H1 (cell line): ENCODE measurements at regions not wholly inside any gene's neighbourhood (a gene's known extent, or its start where the extent isn't known, plus 50 kb on each side); places are given as distances from the start of the nearest gene placed in this dataset.

Experiments
- CEBPB ChIP-seq: IDR thresholded peaks from 2 replicates; pipeline ENCODE4 v1.6.1; 2012; ENCODE audit warnings: low read depth, low read length
- EGR1 ChIP-seq: IDR thresholded peaks from 2 replicates; pipeline ENCODE4 v1.6.1; 2011; ENCODE audit warnings: low read depth, low read length, borderline replicate concordance
- EZH2 ChIP-seq: fragments of 200-600 bp; sonication (generic); IDR thresholded peaks from 2 replicates; pipeline ENCODE4 v1.7.1; 2012; ENCODE audit warnings: low read depth, mild to moderate bottlenecking, moderate library complexity, low read length, inconsistent platforms; ENCODE audit not compliant: severe bottlenecking
- JUND ChIP-seq: IDR thresholded peaks from 2 replicates; pipeline ENCODE4 v1.6.1; 2011; ENCODE audit warnings: mild to moderate bottlenecking, improper control_type of control experiment, low read length
- KDM1A ChIP-seq: fragments of 200-600, 300-600 bp; sonication (generic); IDR thresholded peaks from 2 replicates; pipeline ENCODE4 v1.7.1; 2016; ENCODE audit warnings: mild to moderate bottlenecking, low read length, borderline replicate concordance
- PHF8 ChIP-seq: fragments of 200-600 bp; sonication (generic); conservative IDR thresholded peaks from 2 replicates; pipeline ENCODE4 v1.7.1; 2012; ENCODE audit warnings: low read depth, mild to moderate bottlenecking, inconsistent platforms, low read length, moderate library complexity
- POLR2A ChIP-seq, 2 experiments: IDR thresholded peaks; 1 replicate in 1 of 2; 2 replicates in 1 of 2; pipeline ENCODE4 v1.6.1; 2011; ENCODE audit warnings: low read depth in 2 of 2, low read length in 2 of 2, mild to moderate bottlenecking in 2 of 2; ENCODE audit errors: control extremely low read depth in 1 of 2
- POLR2AphosphoS5 ChIP-seq: IDR thresholded peaks from 2 replicates; pipeline ENCODE4 v1.6.1; 2011; ENCODE audit warnings: low read depth, low read length
- RAD21 ChIP-seq, 2 experiments: IDR thresholded peaks in 1 of 2; conservative IDR thresholded peaks in 1 of 2; 2 replicates each; pipeline ENCODE4 v1.6.1; 2011; ENCODE audit warnings: low read depth in 2 of 2, low read length in 2 of 2, improper control_type of control experiment in 1 of 2, inconsistent platforms in 1 of 2, mild to moderate bottlenecking in 1 of 2, moderate library complexity in 1 of 2
- RXRA ChIP-seq: IDR thresholded peaks from 2 replicates; pipeline ENCODE4 v1.6.1; 2011; ENCODE audit warnings: low read depth, mild to moderate bottlenecking, low read length, moderate library complexity; ENCODE audit not compliant: insufficient read depth
- TAF1 ChIP-seq: IDR thresholded peaks from 2 replicates; pipeline ENCODE4 v1.6.1; 2011; ENCODE audit warnings: mild to moderate bottlenecking, low read depth, low read length
- YY1 ChIP-seq: IDR thresholded peaks from 2 replicates; pipeline ENCODE4 v1.6.1; 2011; ENCODE audit warnings: low read depth, mild to moderate bottlenecking, low read length
- TF ChIP-seq, protein P1 (sequence below), 3 experiments: IDR thresholded peaks; 1 replicate in 2 of 3; 2 replicates in 1 of 3; pipeline versions ENCODE4 v1.5.1 to v1.6.1; 2011; ENCODE audit warnings: low read length in 3 of 3, mild to moderate bottlenecking in 3 of 3, inconsistent platforms in 2 of 3, low read depth in 1 of 3, moderate library complexity in 1 of 3; ENCODE audit not compliant: insufficient read depth in 1 of 3; ENCODE audit errors: control extremely low read depth in 1 of 3
- TF ChIP-seq, protein P2 (sequence below): IDR thresholded peaks from 2 replicates; pipeline ENCODE4 v1.6.1; 2012; ENCODE audit warnings: inconsistent platforms

DNA sequence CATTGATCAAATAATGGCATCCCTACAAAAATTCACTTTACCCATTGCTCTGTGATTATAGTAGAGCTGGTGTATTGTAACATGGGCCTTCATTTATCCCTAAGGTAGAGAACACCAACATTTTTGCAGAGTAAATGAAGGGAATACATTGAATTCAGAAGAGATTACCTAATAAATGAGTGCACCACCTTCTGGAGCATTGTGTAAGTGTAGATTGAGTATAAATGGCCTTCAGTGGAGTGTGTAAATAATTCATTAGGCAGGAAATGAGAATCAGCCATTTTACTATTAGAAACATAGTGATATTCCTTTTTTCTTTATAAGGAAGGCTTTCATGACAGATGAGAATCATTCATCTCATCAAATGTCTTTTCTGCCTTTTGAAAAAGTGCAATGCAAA, 155.8 kb downstream of the FAM47B start:
- TF ChIP-seq, protein P1, sequence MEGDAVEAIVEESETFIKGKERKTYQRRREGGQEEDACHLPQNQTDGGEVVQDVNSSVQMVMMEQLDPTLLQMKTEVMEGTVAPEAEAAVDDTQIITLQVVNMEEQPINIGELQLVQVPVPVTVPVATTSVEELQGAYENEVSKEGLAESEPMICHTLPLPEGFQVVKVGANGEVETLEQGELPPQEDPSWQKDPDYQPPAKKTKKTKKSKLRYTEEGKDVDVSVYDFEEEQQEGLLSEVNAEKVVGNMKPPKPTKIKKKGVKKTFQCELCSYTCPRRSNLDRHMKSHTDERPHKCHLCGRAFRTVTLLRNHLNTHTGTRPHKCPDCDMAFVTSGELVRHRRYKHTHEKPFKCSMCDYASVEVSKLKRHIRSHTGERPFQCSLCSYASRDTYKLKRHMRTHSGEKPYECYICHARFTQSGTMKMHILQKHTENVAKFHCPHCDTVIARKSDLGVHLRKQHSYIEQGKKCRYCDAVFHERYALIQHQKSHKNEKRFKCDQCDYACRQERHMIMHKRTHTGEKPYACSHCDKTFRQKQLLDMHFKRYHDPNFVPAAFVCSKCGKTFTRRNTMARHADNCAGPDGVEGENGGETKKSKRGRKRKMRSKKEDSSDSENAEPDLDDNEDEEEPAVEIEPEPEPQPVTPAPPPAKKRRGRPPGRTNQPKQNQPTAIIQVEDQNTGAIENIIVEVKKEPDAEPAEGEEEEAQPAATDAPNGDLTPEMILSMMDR (IDR thresholded peaks at IDR 0.05; ENCODE audit: control extremely low read depth in 1 of 3, insufficient read depth in 1 of 3, low read depth in 1 of 3, low read length in 3 of 3) = no peak
- TF ChIP-seq POLR2A (IDR thresholded peaks at IDR 0.05; ENCODE audit: control extremely low read depth in 1 of 2, low read depth in 2 of 2, low read length in 2 of 2) = no peak
- TF ChIP-seq EGR1 = no peak
- TF ChIP-seq, protein P2, sequence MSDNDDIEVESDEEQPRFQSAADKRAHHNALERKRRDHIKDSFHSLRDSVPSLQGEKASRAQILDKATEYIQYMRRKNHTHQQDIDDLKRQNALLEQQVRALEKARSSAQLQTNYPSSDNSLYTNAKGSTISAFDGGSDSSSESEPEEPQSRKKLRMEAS = no peak
- TF ChIP-seq PHF8 = no peak
- TF ChIP-seq CEBPB = no peak
- no peak for TF ChIP-seq EZH2
- no peak for TF ChIP-seq RAD21 (IDR thresholded peaks at IDR 0.05 in 1 of 2, conservative IDR thresholded peaks at IDR 0.05 in 1 of 2; ENCODE audit: low read depth in 2 of 2, low read length in 2 of 2)
- no peak for TF ChIP-seq YY1
- TF ChIP-seq RXRA = no peak
- no peak for TF ChIP-seq JUND
- TF ChIP-seq KDM1A = no peak
- no peak for TF ChIP-seq TAF1
- no peak for TF ChIP-seq POLR2AphosphoS5
